GM21786 (cell line): ENCODE measurements at regions not wholly inside any gene's neighbourhood (a gene's known extent, or its start where the extent isn't known, plus 50 kb on each side); places are given as distances from the start of the nearest gene placed in this dataset.

Source experiments
- ATAC-seq: cut with Tn5 transposase; IDR thresholded peaks from one replicate; pipeline ENCODE4 v1.9.1; 2021; ENCODE audit not compliant: unreplicated experiment

GRCh38 chr10:83164156-83164555 is 975.2 kb upstream of the GHITM start:
- no peak for ATAC-seq

GRCh38 chr10:83165265-83165664 is 974.0 kb upstream of the GHITM start:
- no peak for ATAC-seq

- peak; percentile 52 for ATAC-seq
Measured at GRCh38 chr10:83166344-83166743, 973.0 kb upstream of the GHITM start.

- no peak for ATAC-seq
Measured at GRCh38 chr10:83167081-83167480, 972.2 kb upstream of the GHITM start.

- ATAC-seq: no peak
Measured at GRCh38 chr10:83176901-83177300, 962.4 kb upstream of the GHITM start.

- ATAC-seq: no peak
Measured at GRCh38 chr10:83178526-83178925, 960.8 kb upstream of the GHITM start.

GRCh38 chr10:83179371-83179770 is 959.9 kb upstream of the GHITM start:
- no peak for ATAC-seq

- no peak for ATAC-seq
Measured at GRCh38 chr10:83182076-83182475, 957.2 kb upstream of the GHITM start.

GRCh38 chr10:83184641-83185040 is 954.7 kb upstream of the GHITM start:
- ATAC-seq: no peak

GRCh38 chr10:83190614-83191013 is 948.7 kb upstream of the GHITM start:
- no peak for ATAC-seq

- ATAC-seq: no peak
Measured at GRCh38 chr10:83193026-83193425, 946.3 kb upstream of the GHITM start.

GRCh38 chr10:83195021-83195420 is 944.3 kb upstream of the GHITM start:
- no peak for ATAC-seq

- ATAC-seq: no peak
Measured at GRCh38 chr10:83199374-83199773, 939.9 kb upstream of the GHITM start.

GRCh38 chr10:83205861-83206260 is 933.4 kb upstream of the GHITM start:
- ATAC-seq: no peak

GRCh38 chr10:83212632-83213334 is 926.5 kb upstream of the GHITM start:
- no peak for ATAC-seq

GRCh38 chr10:83214136-83214535 is 925.2 kb upstream of the GHITM start:
- ATAC-seq: no peak

- no peak for ATAC-seq
Measured at GRCh38 chr10:83218205-83218604, 921.1 kb upstream of the GHITM start.

GRCh38 chr10:83222300-83222699 is 917.0 kb upstream of the GHITM start:
- no peak for ATAC-seq

GRCh38 chr10:83222832-83223742 is 916.2 kb upstream of the GHITM start:
- no peak for ATAC-seq

GRCh38 chr10:83225781-83226180 is 913.5 kb upstream of the GHITM start:
- ATAC-seq: no peak

GRCh38 chr10:83229991-83230390 is 909.3 kb upstream of the GHITM start:
- no peak for ATAC-seq

GRCh38 chr10:83233691-83234090 is 905.6 kb upstream of the GHITM start:
- ATAC-seq: no peak
